ENCODE measurements at regions not wholly inside any gene's neighbourhood (a gene's known extent, or its start where the extent isn't known, plus 50 kb on each side); places are given as distances from the start of the nearest gene placed in this dataset.

DNA sequence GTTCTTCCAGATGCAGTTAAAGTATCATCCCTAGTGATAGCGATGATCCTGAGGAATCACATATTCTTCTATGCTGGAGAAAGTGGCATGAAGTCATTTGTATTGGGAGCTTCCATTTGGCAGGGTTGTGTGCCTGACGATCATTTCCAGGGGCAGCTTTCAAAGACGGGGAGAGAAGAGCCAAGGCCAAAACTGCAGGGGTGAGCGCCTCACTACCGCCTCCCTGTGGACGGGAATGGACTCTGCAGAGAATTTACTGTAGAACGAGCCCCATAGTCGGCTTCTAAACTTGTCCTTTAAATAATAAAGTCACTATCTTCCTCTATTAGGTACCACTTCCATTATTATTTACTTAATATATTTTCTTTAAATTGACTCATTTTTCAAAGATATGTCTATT lies 555.9 kb upstream of the TMEM132C start:
- no peak for DNase-seq

DNA sequence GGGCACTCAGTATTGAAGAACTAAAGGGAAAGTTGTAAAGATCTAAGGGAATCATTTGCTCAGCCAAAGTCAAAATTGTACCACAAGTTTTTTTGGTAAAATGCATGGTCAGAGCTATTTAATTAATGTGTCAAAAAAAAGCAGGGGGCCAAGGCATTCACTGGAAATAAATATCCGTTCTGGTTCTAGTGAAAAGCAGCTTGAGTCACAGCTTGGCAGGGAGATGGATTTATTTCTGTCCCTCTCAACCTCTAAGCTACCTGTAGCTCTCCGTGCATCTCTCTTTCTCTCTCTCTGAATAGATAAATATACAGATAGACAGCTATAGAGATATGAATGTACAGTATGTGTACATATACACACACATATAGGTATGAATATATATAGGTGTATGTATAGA lies 554.4 kb upstream of the TMEM132C start:
- no peak for DNase-seq

DNA sequence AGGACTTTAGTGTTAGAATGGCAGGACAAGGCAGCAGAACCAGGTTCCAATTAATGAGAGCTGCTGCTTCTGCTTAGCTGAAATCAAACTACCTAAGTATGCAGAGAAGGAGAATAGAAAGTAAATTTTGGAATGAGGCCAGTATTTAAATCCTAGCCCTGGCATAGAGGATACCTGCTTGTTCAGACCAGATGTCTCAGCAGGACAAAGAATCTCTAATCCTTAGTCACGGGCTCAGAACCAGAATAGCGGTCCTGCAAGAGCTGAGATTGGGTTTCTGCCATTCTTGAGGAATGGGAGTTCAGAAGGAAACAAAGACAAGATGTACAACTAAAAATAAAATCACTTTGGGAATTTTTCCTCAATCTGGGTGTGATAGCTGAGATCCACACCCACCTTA lies 550.8 kb upstream of the TMEM132C start:
- no peak for DNase-seq

DNA sequence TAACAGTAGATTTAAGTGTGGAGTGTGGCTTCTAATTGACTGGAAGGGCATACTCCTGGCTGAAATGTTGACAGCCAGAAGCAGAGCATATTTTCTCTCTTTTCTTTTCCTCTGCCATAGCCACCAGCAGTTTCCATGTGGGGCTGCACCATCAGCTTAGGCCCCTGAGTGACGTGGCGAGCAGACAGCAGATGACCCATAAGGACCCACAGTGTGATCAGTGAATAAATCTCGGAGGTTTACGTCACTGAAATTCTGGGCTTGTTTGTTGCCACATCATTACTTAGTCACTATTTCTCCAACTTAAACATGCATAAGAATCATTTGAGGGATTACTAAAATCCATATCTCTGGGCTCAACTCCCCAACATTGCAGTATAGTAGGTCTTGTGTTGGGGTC lies 549.7 kb upstream of the TMEM132C start:
- DNase-seq, result no peak

DNA sequence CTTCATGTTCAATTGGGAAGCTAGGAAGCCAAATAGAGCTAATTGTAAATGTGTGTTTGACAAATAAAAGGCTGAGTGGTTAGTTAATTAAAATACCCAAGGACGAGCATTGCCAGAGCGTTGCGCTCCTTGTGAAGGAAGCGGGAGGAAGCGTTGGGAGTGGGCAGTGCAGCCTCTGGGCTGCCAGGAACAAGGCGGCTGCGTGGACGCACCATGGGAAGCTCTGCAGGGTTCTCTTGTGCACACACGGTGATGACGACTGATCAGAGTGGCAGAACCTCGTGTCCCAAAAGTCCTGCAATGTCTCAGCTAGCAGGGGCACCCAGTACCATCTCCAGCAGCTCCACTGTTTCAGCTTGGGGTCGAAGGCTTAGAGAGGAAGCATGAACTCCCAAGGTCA lies 546.6 kb upstream of the TMEM132C start:
- DNase-seq, result no peak

DNA sequence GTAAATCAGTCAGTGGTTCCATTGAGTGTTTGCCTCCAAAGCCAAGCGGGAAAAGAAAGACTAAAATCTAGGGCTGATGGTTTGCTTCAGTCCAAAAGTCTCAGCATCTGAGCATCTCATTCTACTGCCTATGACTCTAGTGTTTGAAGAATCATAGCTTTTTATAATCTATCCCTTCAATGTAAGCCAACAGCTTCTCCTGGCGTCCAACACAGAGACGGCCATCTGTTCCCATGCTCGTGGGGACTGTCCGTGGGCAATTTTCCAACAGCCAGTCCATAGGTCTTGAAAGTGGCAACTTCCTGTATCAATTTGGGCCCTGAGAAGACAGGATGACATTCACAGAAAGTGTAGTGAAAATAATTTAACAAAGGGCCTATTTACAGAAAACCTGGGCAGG lies 544.4 kb upstream of the TMEM132C start:
- no peak for DNase-seq

DNA sequence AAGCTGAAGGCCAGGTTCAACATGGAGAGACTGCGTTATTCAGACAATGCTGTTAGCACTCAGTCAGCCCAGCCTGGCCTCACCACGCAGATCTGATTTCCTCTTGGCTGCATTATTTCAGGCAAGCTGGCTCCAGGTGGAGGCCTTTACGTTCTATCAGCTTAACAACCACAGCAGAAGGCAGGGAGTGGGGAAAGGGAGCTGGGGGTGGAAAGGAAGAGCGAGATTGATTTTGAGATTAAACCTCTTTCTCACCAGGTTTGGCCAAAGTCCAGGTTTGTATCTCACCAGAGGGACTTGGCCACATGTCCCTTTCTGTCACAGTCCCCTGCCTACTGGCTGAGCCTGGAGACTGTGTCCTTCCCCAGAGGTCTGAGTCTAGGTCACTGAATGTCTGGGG lies 543.7 kb upstream of the TMEM132C start:
- DNase-seq, result no peak

DNA sequence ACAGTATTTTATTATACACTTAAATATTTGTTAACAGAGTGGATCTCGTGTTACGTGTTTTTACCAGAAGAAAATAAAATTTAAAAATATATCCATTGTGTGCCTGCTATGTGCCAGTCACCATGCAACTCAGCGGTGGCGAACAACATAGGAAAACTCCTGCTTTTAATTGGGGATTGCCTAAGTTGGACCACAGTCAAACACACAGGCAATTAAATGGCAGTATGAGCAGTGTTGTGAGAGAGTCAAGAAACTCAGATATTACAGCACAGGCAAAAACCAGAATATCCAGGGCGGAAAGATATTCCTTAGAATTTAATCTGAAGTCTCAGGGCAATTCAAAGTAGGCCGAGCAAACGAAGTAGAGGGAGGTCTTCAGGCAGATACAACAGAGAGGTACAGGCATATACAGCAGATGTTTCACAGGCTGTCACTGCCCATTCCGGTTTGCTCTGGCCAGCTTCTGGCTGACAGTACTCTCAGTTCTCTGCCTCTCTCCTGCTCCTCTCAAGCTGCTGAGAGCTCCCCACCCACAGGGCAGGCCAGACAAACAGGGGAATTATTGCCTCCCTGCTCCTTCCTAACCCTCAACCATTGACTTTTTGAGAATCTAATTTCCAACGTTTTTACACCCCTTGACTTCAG lies 540.2 kb upstream of the TMEM132C start:
- no peak for DNase-seq

DNA sequence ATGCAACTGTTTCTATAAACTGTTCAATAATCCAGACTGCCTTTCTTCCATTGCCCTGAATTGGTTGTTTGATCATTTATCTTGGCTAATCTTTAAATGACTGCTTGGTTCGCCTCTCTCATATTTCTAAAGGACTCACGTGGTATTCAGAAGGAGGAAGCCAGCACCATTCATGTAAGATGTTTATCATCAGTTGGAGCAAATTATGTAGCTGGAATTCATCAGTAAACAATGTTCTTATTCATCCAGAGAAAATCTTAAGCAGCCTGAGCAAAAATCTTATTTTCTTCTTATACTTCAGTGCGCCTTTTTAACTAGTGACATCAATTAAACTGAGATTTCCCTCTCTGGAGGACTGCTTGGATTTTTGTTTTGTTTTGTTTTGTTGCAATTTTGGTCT lies 538.7 kb upstream of the TMEM132C start:
- DNase-seq, result no peak

DNA sequence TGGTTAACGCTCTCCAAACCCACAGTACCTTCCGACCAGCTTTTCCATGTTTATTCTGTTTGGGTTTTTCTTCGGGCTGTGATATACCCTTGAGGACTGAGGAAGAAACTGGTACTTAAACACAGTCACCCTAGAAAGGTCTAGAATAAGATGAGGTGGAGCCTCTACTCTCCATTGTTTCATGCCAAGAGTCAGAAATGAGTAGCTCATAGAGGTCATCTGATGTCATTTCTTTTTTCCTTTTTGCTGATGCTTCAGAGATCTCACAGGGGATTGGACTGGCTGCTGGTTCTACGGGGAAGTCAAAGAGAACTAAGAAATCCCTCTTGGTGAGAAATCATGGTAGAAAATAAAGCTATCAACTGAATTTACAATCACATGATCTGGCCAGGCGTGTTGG lies 538.2 kb upstream of the TMEM132C start:
- no peak for DNase-seq

DNA sequence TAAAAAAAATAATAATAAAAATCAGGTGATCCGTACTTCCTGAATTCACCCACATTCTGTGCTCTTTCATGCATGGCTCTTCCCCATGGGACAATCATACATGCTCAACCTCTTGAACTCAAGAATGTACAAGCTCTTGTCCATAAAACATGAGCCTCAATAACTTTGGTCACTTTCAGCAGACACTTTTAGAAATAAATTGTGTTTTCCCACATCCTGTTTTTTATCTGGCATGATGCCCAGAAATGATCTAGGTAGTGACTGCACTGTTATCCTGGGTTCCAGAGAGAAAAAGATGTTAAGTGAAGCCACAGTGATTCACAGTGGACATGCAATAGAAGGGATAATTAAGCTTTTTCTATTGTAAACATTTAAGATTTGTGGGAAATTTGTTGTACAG lies 537.6 kb upstream of the TMEM132C start:
- DNase-seq, result no peak

DNA sequence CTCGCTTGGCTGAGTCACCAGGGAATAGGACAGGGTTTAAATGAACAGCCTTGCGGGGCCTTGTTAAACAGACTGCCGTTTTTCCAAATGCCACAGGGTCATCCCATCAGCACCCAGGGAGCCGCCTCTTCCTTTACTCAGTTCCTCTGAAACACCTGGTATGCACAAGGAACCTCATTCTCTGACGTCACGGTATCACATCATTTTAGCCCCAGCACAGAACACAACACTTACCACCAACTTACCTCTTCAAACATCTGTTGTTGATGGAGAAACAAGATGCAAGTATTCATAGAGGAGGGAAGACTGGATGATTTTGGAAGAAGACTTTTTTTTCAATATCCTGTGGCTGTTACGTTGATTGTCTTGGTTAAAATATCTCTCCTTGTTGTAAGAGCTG lies 535.3 kb upstream of the TMEM132C start:
- DNase-seq, result no peak

DNA sequence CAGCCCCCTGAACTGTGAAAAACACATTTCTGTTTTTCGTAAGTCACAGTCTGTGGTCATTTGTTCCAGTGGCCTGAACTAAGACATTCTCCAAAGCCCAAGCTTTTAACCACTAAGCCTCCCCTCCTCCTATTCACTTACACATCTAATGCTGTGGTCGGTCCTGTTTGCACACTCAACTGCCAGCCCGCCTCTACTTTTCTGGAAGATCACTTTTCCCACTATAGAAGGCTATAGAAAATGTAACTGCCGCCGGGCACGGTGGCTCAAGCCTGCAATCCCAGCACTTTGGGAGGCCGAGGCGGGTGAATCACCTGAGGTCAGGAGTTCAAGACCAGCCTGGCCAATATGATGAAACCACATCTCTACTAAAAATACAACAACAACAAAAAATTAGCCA lies 524.7 kb upstream of the TMEM132C start:
- DNase-seq, result no peak

DNA sequence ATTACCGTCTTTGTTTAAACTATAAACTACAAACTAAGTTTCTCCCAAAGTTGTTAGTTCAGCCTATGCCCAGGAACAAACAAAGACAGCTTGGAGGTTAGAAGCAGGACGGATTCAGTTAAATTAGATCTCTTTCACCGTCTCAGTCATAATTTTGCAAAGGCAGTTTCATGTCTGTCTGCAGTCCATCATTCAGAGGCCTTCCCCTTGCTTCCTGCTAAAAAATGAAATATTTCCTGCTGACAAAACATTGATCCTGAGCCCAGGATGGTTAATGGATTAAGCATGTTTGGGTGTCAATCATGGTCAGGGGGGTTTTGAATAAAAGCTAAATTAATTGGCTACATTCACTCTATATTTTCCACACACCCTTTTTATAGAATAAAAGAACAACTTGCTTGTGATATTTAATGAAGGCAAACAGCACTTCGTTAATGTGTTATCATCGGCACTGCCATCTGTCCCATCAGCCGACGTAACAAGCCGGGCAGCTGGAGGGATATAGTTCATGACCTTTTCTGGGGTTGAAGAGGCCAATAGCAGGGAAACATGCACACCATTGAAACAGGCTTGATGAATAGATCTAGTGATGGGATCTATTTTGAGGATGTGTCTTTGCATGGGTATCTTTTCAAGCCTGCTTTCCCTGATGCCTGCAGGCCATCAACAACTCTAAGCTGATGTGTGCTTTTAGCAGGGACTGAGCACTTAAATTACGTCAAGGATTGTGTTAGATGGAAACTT lies 521.3 kb upstream of the TMEM132C start:
- no peak for DNase-seq

DNA sequence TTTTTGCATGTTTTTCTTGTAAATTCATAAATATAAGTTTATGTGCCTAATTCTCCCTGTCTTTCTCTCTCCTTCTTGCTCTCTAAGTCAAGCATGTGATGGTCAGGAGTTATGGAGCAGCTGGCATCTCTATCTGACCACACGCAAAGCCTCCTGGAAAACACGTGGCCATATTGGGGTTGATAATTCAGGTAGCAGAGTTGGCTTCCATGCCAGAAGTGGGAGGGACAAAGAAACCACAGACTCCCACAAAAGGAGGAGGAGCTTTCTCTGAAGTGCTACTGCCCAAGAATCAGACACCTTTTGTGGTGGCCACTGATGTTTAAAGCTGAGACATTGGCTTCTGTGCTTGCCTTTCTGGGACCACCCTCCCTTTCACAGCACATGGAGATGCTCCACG lies 517.6 kb upstream of the TMEM132C start:
- DNase-seq, result no peak

DNA sequence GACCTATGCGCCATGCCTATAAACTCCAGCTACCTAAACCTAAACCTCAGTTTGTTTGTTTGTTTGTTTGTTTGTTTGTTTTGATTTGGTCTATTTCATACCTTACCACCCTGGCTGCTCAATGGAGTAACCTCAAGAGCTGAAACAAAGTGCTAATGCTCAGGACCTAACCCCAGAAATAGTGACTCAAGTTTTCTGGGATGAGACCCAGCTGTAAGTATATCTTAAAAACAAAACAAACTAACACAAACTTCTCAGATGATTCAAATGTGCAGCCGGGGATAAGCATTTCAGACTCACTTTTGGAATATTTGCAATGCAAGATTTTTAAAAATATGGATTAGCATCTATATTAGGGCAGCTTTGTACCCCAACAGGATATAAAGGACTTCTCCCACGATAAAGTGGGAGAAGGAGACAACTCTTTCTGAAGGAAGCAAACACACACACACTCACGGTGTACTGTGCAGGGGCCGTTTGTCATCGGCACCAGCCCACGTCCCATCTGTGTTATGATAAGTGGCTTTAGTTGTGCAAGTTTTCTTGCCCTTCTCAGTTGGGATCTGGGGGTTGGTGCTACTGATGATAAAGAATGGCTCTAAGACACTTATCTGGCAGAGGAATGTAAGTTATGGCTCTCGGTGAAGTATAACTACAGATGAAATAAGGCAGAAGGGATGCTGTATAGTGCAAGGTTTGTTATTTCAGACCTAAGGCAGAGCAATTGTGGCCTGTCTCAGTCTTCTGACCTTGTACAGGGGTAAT lies 516.7 kb upstream of the TMEM132C start:
- DNase-seq, result no peak

DNA sequence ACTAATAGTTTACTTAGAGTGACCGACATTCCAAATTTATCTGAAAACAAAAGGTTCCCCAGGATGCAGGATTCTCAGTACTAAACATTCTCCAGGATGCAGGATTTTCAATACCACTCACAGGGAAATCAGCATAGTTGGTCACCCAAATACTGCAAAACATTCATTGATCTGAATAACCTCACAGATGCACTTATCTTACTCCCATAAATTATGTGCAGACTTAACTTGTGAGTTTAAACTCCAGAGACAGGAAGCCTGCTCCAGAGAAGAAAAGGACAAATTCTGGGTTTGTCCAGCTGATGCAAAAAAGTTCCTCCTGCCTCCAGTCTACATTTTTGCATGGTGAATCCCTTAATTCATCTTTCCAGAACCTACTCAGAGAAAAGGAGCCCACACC lies 514.2 kb upstream of the TMEM132C start:
- DNase-seq, result no peak

DNA sequence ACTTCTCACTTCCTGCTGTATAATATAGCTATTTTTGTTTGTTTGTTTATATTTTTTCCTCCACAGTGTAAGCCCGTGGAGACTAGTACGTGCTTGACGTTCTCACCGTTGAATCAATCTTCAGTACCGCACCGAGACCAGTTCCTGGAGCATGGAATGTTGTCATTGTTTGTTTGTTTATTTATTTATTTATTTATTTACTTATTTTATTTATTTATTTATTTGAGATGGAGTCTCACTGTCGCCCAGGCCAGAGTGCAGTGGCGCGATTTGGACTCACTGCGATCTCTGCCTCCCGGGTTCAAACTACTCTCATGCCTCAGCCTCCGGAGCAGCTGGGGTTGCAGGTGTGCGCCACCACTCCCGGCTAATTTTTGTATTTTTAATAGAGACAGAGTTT lies 506.6 kb upstream of the TMEM132C start:
- DNase-seq, result no peak

DNA sequence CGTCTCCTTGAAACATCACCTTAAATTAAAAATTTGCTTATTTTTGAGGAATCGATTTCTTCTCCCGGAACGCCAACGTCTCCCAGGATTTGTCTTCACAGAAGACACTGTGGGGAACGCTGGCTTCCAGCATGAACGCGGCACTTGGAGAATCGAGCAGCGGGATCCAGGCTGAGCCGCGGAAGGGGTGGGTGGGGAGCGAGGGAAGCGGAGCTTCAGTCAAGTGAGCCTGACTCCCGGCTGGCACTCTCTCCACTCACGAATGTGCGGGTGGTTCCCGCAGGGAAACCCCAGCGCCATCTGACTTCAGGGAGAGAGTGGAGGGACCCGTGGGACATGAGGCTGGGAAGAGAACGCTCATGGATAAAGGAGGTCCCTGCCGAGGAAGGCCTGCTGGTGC lies 506.0 kb upstream of the TMEM132C start:
- DNase-seq, result no peak

DNA sequence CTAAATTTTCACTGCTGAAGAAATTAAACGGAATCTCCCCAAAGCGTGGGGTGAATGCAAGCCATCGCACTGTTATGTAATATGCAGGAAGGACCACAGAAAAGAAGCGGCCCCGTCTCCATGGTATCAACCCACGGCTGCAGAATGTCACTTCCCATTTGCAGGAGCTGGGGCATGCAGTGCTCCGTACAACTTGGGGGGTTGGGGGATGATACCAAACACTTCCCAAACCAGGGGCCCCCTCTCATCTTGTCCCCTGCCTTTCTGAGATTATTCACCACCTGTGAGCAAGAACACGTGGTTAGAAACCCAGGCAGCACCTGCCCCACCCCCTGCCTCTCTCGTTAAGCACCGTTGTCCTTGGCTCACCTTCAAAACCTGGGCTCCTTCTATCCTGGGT lies 505.1 kb upstream of the TMEM132C start:
- DNase-seq, result no peak

DNA sequence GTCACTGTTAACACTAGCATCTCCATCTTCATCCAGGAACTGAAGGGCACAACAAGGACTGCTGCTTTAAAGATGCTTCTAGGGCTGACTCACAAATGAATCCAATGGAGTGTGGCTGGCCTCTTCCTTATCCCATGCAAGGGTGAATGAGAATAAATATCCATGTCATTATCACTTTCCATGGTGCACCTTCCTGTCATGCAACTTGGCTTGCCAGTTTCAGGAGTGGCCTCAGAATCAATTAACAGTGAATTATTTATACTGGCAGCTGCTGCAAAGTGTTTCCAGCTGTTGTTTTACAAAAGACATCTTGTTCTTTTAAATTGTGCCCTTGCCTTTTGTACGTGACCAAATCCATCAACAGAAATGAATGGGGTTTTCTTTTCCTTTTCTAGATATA lies 499.3 kb upstream of the TMEM132C start:
- DNase-seq, result no peak

DNA sequence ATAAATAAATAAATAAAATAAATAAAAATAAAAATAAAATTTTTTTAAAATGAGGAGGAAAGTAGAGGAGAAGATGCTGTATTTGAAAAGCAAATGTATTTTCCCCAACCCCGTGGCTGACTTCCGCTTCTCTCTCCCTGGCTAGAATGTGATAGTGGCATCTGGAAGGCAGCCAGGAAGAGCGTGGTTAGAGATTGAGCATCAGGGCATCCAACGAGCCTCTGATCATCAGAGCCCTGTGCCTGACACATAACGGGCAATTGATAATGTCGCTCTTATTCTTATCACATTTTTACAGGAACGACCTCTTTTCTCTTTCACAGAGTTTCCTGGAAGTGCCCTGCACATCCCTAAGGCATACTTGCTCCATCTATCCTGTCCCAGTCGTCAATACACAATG lies 496.9 kb upstream of the TMEM132C start:
- no peak for DNase-seq

DNA sequence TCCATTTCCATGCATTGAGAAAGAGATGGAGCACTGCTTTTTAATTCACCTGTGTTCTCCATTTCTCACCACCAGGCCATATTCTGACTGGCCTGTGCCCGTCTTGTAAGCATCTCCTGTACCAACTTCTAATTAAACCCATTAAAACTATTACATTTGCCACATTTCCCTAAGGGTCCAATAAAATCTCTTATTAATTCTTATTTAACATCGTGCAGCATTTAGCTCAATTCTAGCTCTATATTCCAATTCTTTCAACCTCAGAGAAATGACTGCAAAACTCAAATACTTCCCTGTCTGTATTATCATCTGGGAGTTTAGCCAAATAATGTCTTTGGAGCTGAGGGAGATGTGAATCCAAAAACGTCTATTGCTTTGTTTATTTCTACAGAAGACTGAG lies 495.4 kb upstream of the TMEM132C start:
- no peak for DNase-seq

DNA sequence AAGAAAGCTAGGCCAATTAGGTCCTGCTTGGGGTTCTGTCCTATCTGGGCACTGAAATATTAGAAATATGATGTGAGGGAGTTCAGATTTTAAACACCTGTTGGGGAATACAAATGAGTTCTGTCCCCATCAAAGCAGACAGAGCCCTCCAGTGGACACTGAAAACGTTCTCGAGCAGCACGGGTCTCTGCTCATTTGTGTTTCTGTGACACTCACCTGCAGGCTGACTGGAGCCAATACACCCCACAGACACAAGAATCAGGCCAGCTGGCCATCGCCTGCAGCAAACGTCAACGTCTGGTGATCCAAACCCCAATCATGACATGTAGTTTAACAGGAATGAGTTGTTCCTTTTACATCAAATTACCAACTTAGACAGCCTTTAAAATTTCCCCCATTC lies 493.4 kb upstream of the TMEM132C start:
- DNase-seq, result no peak

Measured in CD4-positive, alpha-beta T cell treated with Interleukin-4 for 1 hour (primary cell).